ENCODE measurements at regions not wholly inside any gene's neighbourhood (a gene's known extent, or its start where the extent isn't known, plus 50 kb on each side); places are given as distances from the start of the nearest gene placed in this dataset.

- no peak for TF ChIP-seq POLR2A (IDR thresholded peaks at IDR 0.05)
- TF ChIP-seq CTCF (IDR thresholded peaks at IDR 0.05), result no peak
Measured at GRCh38 chr10:44467090-44467489, 82.2 kb upstream of the CXCL12 start.

All from uterus (tissue), 2 donors.